ENCODE measurements at regions not wholly inside any gene's neighbourhood (a gene's known extent, or its start where the extent isn't known, plus 50 kb on each side); places are given as distances from the start of the nearest gene placed in this dataset.

DNA sequence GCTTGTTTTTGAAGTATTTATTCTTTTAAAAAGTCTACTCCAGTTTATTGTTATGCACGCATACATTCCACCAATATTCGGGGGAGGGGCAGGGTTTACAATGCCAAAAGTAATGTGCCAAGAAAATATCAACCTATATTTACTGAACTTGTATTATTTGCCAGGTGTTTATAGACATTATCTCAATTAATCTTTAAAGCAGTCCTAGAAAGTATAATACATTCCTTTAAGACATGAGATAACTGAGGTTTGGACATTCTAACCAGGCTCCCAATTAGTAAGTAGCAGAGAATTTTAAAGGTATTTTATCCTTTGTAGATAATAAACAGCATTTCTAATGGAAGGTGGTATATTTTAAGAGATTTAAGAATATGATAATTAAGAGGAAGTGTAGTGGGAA lies 124.5 kb upstream of the LRIG3 start:
- no peaks in the 10 kb centered on the region for H3K9me3 ChIP-seq
- no peaks in the 10 kb centered on the region for H3K4me1 ChIP-seq (ENCODE audit: low read depth)
- ATAC-seq (no peak), DNase-seq (no peak)
- no peaks in the 10 kb centered on the region for H3K36me3 ChIP-seq (ENCODE audit: low read depth)
- H3K4me3 ChIP-seq: no peak overlapping the region
- TF ChIP-seq, protein P1, sequence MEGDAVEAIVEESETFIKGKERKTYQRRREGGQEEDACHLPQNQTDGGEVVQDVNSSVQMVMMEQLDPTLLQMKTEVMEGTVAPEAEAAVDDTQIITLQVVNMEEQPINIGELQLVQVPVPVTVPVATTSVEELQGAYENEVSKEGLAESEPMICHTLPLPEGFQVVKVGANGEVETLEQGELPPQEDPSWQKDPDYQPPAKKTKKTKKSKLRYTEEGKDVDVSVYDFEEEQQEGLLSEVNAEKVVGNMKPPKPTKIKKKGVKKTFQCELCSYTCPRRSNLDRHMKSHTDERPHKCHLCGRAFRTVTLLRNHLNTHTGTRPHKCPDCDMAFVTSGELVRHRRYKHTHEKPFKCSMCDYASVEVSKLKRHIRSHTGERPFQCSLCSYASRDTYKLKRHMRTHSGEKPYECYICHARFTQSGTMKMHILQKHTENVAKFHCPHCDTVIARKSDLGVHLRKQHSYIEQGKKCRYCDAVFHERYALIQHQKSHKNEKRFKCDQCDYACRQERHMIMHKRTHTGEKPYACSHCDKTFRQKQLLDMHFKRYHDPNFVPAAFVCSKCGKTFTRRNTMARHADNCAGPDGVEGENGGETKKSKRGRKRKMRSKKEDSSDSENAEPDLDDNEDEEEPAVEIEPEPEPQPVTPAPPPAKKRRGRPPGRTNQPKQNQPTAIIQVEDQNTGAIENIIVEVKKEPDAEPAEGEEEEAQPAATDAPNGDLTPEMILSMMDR (IDR thresholded peaks at IDR 0.05): no peak
- intact Hi-C loops (cut with DNase I, micrococcal nuclease): no loop called here

DNA sequence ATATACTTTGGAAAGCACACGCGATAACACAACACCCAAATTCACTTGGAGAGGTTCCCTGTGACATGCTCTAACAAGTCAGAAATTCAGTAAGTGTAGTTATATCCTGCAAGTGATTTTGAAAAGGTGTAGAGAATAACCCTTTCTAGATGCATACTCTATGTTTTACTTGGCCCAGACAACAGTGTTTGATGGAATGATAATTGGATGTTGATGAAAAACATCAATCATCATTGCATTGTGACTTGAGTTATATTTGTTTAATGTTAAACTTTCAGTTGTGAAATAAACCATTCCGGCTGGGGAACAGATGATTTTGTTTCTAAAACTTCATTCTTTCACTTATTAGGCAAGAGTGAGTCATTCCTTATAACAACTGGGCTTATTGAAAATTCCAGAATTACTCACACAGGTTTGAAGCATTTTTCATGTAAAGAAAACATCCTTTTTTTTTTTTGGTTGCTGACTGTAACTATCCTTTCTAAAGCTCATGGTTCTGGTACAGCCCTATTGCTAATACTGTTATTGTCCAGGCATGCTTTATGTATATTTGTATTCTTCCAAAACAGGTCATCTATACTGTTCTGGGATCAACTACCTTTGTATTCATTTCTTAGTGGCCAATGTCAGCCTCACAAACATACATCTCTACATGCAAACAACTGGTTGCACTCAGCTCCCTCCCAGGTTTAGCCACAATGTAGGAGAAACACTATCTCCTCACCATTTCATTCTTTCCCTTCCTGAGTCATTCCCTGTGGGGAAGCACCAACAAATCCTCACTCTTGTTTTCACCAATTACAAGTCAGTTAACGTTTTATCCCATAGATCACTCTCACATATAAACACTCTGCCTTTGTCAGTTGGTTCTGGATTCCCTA lies 121.2 kb upstream of the LRIG3 start:
- no peak for ATAC-seq
- H3K4me3 ChIP-seq: no peak overlapping the region

DNA sequence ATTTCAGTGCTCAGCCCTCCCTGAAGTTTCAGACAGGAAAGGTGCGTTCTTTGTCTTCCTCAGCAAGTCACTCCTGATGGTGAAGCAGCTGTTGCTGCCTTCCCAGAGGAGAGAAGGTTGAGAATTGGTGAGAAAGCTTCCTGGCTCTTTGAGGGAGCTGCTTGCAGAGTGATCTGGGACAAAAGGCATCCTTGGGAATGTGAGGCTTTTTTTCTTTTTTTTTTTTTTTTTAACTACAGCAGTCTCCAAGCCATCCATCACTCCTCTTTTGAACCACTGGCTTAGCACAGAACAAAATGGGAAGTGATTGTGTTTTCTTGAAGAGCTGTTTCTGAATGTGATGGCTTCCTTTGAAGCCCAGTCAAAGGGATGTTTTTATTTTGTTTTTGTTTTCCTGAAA lies 120.4 kb upstream of the LRIG3 start:
- TF ChIP-seq, protein P1 (IDR thresholded peaks at IDR 0.05): no peak
- no peak overlapping the region for H3K4me3 ChIP-seq
- no peaks in the 10 kb centered on the region for H3K9me3 ChIP-seq
- DNase-seq: no peak
- no peak for ATAC-seq
- peaks cover 5% of the 10 kb centered on the region for H3K4me1 ChIP-seq (ENCODE audit: low read depth)
- no peaks in the 10 kb centered on the region for H3K36me3 ChIP-seq (ENCODE audit: low read depth)
- intact Hi-C loops (cut with DNase I, micrococcal nuclease): no loop called here

More for the DNA sequence above, 121.2 kb upstream of the LRIG3 start:
- no peaks in the 10 kb centered on the region for H3K4me1 ChIP-seq (ENCODE audit: low read depth)
- no peaks in the 10 kb centered on the region for H3K36me3 ChIP-seq (ENCODE audit: low read depth)
- no peak for DNase-seq
- H3K9me3 ChIP-seq: no peaks in the 10 kb centered on the region
- intact Hi-C loops (cut with DNase I, micrococcal nuclease): no loop called here
- TF ChIP-seq, protein P1 (IDR thresholded peaks at IDR 0.05): no peak

DNA sequence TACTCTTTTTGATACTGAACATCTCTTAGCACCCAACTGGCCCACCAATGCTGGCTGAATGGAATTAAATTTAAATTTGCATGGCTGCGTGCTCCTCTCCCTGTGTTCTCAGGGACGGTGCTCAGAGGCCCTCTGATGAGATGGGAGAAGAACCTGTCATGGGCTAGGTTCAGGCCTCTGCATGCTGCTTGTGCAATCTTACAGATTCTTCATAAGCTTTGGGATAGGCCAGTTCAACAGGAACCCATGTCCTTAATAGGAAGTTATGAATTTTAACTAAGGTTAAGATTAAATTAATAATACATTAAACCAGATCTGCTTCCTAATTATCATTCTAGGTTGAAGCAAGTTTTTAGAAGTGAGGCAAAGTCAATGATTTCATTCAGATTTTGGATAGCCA lies 119.7 kb upstream of the LRIG3 start:
- intact Hi-C loops (cut with DNase I, micrococcal nuclease): no loop called here
- Histone ChIP-seq H3K4me1 (ENCODE audit: low read depth) (peaks cover 5% of the 10 kb centered on the region), H3K36me3 (ENCODE audit: low read depth) (no peaks in the 10 kb centered on the region), H3K9me3 (no peaks in the 10 kb centered on the region), H3K4me3 (no peak overlapping the region)
- ATAC-seq (no peak), DNase-seq (no peak)
- TF ChIP-seq, protein P1 (IDR thresholded peaks at IDR 0.05): no peak

DNA sequence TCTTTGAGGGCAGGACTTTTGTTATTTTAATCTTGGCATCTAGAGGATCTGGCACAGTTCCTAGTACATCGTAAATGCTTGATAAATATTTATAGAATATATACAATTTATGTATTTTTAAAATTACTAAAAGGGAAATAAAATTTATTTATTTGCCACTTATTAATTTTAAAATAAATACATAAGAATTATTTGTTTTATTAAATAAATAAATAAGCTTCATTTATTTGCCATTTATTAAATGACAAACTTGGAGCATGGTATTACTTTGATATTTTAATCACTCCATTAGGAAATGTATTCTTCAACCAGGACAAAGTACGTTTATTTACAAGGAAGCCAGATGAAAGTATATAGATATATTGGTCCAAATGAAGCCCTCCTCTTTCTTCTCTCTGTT lies 118.7 kb upstream of the LRIG3 start:
- Histone ChIP-seq H3K4me1 (ENCODE audit: low read depth) (peaks cover 5% of the 10 kb centered on the region), H3K9me3 (no peaks in the 10 kb centered on the region), H3K36me3 (ENCODE audit: low read depth) (no peaks in the 10 kb centered on the region), H3K4me3 (no peak overlapping the region)
- no peak for DNase-seq
- TF ChIP-seq, protein P1 (IDR thresholded peaks at IDR 0.05): no peak
- intact Hi-C loops (cut with DNase I, micrococcal nuclease): no loop called here
- ATAC-seq: no peak
